WERI-Rb-1 (cell line): ENCODE measurements at regions not wholly inside any gene's neighbourhood (a gene's known extent, or its start where the extent isn't known, plus 50 kb on each side); places are given as distances from the start of the nearest gene placed in this dataset.
A peak's percentile ranks its signal among the peaks of the same experiment; 100 is the strongest.
"Not testable (repeated sequence)": the region's sequence is repeated elsewhere in the genome, so short reads cannot be mapped to it uniquely, and the experiment has no call there.

Experiments
- DNase-seq: peaks from one replicate; pipeline ENCODE4 v3.0.0-alpha.2; 2020
- H3K27ac ChIP-seq: fragments of 250-450 bp; sonication (Bioruptor Pico); 2 replicates; pipeline ENCODE4 v1.5.1; 2020; ENCODE audit warnings: mild to moderate bottlenecking, moderate library complexity
- H3K27me3 ChIP-seq: fragments of 250-450 bp; sonication (Bioruptor Pico); 2 replicates; pipeline ENCODE4 v1.5.1; 2021; ENCODE audit warnings: mild to moderate bottlenecking, low read depth, moderate library complexity; ENCODE audit not compliant: insufficient read depth, severe bottlenecking
- H3K36me3 ChIP-seq: fragments of 250-450 bp; sonication (Bioruptor Pico); 2 replicates; pipeline ENCODE4 v1.5.1; 2020; ENCODE audit warnings: mild to moderate bottlenecking, moderate library complexity
- H3K4me3 ChIP-seq: 2 replicates; pipeline ENCODE4 v1.5.1; 2011; ENCODE audit warnings: low read depth, mild to moderate bottlenecking, control low read depth, low read length
- H3K9me3 ChIP-seq: fragments of 250-450 bp; sonication (Bioruptor Pico); 2 replicates; pipeline ENCODE4 v1.5.1; 2021; ENCODE audit warnings: mild to moderate bottlenecking, moderate library complexity; ENCODE audit not compliant: severe bottlenecking
- TF ChIP-seq, protein P1 (sequence below): IDR thresholded peaks from 2 replicates; pipeline ENCODE4 v1.5.1; 2011; ENCODE audit warnings: low read depth, mild to moderate bottlenecking, control low read depth, inconsistent platforms, low read length

DNA sequence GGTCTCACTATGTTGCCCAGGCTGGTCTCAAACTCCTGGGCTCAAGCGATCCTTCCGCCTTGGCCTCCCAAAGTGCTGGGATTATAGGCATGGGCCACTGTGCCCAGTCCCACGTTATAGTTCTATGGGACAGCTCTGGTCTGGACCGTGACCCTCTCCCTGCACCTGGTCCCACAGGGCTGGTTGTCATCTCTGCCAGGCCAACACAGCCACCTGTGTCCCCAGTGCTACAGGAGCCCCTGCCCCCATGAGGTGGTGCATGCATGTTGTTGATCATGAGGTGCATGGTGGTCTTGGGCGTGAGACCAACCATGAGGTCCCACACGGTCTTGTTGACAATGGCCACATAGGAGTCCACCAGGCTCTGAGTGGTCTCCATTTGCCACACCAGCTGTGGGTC is 51.0 kb upstream of the UBE2Q2 start:
- H3K9me3 ChIP-seq, H3K4me3 ChIP-seq, H3K27me3 ChIP-seq, DNase-seq, H3K36me3 ChIP-seq, H3K27ac ChIP-seq: not testable (repeated sequence)

DNA sequence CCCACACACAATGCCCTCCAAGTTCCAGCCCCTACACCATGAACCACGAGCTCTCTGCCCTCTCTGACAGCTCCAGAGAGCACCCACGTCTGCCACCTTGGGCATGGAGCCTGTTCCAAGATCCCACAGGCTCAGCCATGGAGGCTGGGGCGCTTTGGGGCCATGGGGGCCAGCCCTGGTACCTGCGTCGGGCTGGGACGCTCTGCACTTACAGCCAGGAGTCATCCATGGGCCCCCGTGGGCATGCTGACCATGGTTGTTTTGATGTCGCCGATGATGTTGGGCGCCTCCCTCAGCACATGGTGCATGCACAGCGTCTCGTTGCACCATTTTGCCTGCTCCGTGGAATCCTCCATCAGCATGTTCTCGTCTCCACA is 51.9 kb upstream of the UBE2Q2 start:
- H3K27me3 ChIP-seq = no peaks in the 10 kb centered on the region
- no peaks in the 10 kb centered on the region for H3K36me3 ChIP-seq
- no peaks in the 10 kb centered on the region for H3K9me3 ChIP-seq
- TF ChIP-seq, protein P1, sequence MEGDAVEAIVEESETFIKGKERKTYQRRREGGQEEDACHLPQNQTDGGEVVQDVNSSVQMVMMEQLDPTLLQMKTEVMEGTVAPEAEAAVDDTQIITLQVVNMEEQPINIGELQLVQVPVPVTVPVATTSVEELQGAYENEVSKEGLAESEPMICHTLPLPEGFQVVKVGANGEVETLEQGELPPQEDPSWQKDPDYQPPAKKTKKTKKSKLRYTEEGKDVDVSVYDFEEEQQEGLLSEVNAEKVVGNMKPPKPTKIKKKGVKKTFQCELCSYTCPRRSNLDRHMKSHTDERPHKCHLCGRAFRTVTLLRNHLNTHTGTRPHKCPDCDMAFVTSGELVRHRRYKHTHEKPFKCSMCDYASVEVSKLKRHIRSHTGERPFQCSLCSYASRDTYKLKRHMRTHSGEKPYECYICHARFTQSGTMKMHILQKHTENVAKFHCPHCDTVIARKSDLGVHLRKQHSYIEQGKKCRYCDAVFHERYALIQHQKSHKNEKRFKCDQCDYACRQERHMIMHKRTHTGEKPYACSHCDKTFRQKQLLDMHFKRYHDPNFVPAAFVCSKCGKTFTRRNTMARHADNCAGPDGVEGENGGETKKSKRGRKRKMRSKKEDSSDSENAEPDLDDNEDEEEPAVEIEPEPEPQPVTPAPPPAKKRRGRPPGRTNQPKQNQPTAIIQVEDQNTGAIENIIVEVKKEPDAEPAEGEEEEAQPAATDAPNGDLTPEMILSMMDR = no peak
- no peak overlapping the region for H3K27ac ChIP-seq
- no peak overlapping the region for H3K4me3 ChIP-seq
- DNase-seq = no peak

DNA sequence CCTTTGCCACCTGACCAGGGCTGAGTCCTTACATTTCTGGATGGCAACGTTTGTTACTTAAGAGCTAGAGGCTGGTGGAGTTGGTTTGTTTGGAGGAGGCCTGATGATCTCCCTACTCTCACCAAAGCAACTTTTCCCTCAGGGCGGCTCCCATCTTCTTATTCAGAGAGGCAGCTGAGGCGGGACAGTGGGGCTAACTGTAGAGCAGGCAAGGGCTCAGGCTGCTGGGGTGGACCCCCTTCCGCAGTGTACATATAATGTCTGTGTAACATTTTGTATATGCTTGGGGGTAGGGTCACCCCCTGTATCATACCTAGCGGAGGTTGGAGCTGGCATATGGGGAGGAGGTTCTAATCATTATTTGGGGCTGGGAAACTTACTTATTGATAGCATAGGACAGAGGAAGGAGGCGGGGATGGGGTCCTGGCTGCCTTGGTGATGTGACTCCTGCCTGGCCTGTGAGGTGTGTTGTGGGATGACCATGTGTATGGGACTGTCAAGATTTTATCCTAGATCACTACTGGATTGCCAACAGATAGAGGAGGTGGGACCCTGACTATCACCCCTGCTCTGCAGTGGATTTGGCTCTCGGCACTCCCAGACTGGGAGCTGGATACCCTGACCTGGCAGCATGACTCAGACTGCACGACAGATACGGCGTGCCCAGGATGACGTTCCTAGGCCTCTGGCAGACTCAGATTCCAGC is 52.5 kb upstream of the UBE2Q2 start:
- no peaks in the 10 kb centered on the region for H3K9me3 ChIP-seq
- H3K27me3 ChIP-seq = no peaks in the 10 kb centered on the region
- no peaks in the 10 kb centered on the region for H3K36me3 ChIP-seq
- H3K27ac ChIP-seq = no peak overlapping the region
- no peak for DNase-seq
- H3K4me3 ChIP-seq = no peak overlapping the region
- TF ChIP-seq, protein P1 = no peak

DNA sequence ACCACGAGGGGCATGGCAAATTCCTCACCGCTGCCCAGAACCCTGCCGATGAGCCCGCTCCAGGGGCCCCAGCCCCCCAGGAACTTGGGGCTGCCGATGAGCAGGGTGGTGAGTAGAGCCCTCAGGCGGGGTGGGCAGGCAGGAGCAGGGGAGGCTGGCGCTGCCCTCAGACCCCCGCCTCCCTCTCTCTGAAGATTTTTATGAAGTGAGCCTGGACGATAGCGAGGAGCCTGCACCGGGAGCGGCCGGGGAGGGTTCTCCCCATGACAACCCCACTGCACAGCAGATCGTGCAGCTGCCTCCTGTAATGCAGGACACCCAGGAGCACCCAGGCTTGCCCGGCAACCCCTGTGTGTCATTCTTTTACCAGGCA is 56.7 kb upstream of the UBE2Q2 start:
- TF ChIP-seq, protein P1 = no peak
- H3K27me3 ChIP-seq = no peaks in the 10 kb centered on the region
- no peaks in the 10 kb centered on the region for H3K9me3 ChIP-seq
- no peak overlapping the region for H3K27ac ChIP-seq
- DNase-seq = no peak
- H3K36me3 ChIP-seq = no peaks in the 10 kb centered on the region
- peak overlapping the region; percentile 53 for H3K4me3 ChIP-seq

DNA sequence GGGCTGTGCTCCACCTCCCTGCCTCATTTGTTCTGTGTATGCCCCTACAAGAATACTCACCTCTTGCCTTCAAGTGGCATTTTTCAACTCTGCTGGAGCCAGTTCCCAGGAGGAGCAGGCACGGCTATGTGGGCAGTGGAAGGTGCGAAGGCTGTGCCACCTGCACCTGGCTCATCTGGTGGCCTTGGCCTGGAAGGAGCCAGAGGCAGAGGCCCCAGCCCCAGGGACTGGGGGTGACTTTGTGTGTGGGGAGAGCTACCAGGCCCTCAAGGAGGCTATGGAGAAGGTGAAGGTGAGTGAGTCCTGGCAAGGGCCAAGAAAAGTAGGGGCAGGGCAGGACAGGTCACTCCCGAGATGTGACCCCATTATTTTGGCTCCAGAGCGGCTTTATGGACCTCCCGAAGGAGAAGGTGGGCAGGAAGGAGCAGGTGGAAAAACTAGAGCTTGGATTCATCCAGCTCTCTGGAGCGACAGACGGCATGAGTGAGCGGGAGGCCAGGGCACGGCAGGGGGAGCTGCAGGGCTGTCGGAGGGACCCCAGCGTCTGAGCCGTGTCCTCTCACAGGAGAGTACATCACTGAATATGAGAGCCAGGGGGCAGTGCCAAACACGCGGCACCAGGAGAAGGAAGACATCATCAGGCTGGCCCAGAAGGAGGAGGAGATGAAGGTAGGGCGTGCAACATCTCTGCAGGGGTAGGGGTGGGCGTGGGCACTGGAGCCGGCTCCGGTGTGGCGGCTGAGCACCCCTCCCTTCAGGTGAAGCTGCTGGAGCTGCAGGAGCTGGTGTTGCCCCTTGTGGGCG is 57.3 kb upstream of the UBE2Q2 start:
- no peak overlapping the region for H3K27ac ChIP-seq
- H3K9me3 ChIP-seq = no peaks in the 10 kb centered on the region
- no peaks in the 10 kb centered on the region for H3K36me3 ChIP-seq
- H3K27me3 ChIP-seq = no peaks in the 10 kb centered on the region
- peak overlapping the region; percentile 53 for H3K4me3 ChIP-seq
- TF ChIP-seq, protein P1 = peak; percentile 81
- DNase-seq = peak; percentile 87

DNA sequence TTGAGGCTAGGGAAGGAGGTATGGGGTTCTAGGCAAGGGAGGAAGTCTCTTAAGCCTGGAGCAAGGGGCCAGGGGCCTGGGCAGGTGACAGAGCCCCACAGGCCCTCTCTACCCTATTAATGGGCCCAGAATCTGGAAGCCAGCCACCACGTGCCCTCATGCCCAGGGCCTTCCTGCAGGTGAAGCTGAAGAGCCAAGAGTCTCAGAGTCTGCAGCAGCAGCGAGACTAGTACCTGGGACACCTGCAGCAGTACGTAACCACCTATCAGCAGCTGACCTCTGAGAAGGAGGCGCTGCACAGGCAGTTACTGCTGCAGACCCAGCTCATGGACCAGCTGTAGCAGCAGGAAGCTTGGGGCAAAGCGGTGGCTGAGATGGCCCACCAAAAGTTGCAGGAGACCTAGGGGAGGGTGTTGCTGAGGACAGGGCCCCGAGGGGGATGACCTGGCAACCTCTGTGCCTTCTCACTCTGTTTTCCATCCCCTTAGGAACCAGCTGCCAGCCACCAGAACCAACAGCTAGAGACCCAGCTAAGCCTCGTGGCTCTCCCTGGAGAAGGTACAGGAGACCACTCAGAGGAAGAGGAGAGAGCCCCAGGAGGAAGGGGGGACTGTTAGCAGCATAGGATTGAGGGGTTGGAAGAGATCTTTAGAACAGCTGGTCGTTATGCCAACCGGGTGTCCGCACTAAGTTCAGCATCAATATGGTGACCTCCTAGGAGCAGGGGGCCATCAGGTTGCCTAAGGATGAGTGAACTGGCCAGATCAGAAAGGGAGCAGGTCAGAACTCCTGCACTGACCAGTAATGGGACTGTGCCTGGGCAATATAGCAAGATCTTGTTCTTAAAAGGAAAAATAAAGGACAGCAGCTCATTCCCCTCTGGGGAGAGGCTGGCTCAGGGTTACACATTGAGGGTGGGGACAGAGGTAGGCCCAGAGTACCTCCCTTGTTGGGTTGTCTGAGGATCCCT is 58.5 kb upstream of the UBE2Q2 start:
- H3K36me3 ChIP-seq, H3K27ac ChIP-seq, H3K9me3 ChIP-seq, H3K4me3 ChIP-seq, DNase-seq, H3K27me3 ChIP-seq: not testable (repeated sequence)

DNA sequence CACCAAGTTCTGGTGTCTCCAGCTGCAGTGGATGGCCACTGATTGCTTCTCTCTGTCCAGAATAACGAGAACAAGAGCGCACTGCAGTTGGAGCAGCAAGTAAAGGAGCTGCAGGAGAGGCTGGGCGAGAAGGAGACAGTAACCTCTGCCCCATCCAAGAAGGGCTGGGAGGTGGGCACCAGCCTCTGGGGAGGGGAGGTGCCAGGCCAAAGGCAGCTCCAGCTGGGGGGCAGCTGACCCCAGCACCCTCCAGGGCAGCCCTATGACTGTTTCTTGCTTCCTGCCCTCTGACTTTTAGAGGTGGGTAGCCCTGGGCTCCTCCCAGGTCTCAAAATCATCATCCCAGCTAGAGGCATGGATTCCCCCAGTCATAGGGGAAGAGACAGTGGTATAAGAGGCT is 59.7 kb upstream of the UBE2Q2 start:
- H3K27ac ChIP-seq, H3K27me3 ChIP-seq, DNase-seq, H3K36me3 ChIP-seq, H3K4me3 ChIP-seq, H3K9me3 ChIP-seq: not testable (repeated sequence)
